GM12878 (cell line): ENCODE measurements at regions not wholly inside any gene's neighbourhood (a gene's known extent, or its start where the extent isn't known, plus 50 kb on each side); places are given as distances from the start of the nearest gene placed in this dataset.
A peak's percentile ranks its signal among the peaks of the same experiment; 100 is the strongest.

Experiments
- BMI1 ChIP-seq: fragments of 450-650 bp; IDR thresholded peaks from 2 replicates; pipeline ENCODE4 v1.6.1; 2016; ENCODE audit warnings: mild to moderate bottlenecking, moderate library complexity, borderline replicate concordance
- CEBPB ChIP-seq, 2 experiments: fragments of 150-350 bp in 1 of 2; IDR thresholded peaks; 2 replicates each; pipeline ENCODE4 v1.6.1; 2012 to 2014; ENCODE audit warnings: low read depth in 2 of 2, low read length in 2 of 2, borderline replicate concordance in 1 of 2, inconsistent platforms in 1 of 2
- DPF2 ChIP-seq: fragments of 450-650 bp; IDR thresholded peaks from 2 replicates; pipeline ENCODE4 v1.6.1; 2017; ENCODE audit warnings: mild to moderate bottlenecking
- IKZF1 ChIP-seq: fragments of 450-650 bp; conservative IDR thresholded peaks from 2 replicates; pipeline ENCODE4 v1.6.1; 2017; ENCODE audit warnings: antibody characterized with exemption, mild to moderate bottlenecking
- NRF1 ChIP-seq: conservative IDR thresholded peaks from 2 replicates; pipeline ENCODE4 v1.6.1; 2011; ENCODE audit warnings: mild to moderate bottlenecking, low read depth, low read length, improper control_type of control experiment
- POLR2AphosphoS2 ChIP-seq: IDR thresholded peaks from 2 replicates; pipeline ENCODE4 v1.6.1; 2011; ENCODE audit warnings: low read depth, mild to moderate bottlenecking, low read length, improper control_type of control experiment, moderate library complexity
- POLR2AphosphoS5 ChIP-seq: IDR thresholded peaks from 2 replicates; pipeline ENCODE4 v1.6.1; 2011; ENCODE audit warnings: mild to moderate bottlenecking, low read length, inconsistent platforms
- RFX5 ChIP-seq: IDR thresholded peaks from 2 replicates; pipeline ENCODE4 v1.6.1; 2011; ENCODE audit warnings: low read depth, low read length, improper control_type of control experiment
- SIX5 ChIP-seq: IDR thresholded peaks from 2 replicates; pipeline ENCODE4 v1.6.1; 2011; ENCODE audit warnings: mild to moderate bottlenecking, low read depth, low read length, moderate library complexity; ENCODE audit not compliant: severe bottlenecking
- TARDBP ChIP-seq: IDR thresholded peaks from 2 replicates; pipeline ENCODE4 v1.6.1; 2016; ENCODE audit warnings: borderline replicate concordance
- TCF3 ChIP-seq: IDR thresholded peaks from 2 replicates; pipeline ENCODE4 v1.6.1; 2012; ENCODE audit warnings: low read depth, mild to moderate bottlenecking, low read length, borderline replicate concordance; ENCODE audit not compliant: insufficient read depth
- TCF7 ChIP-seq: IDR thresholded peaks from 2 replicates; pipeline ENCODE4 v1.6.1; 2014; ENCODE audit warnings: antibody characterized with exemption, borderline replicate concordance
- ZBED1 ChIP-seq: IDR thresholded peaks from 2 replicates; pipeline ENCODE4 v1.6.1; 2016; ENCODE audit warnings: borderline replicate concordance
- ZNF384 ChIP-seq: IDR thresholded peaks from 2 replicates; pipeline ENCODE4 v1.6.1; 2012; ENCODE audit warnings: low read depth, mild to moderate bottlenecking, low read length, improper control_type of control experiment, borderline replicate concordance
- TF ChIP-seq, protein P1 (sequence below): IDR thresholded peaks from 2 replicates; pipeline ENCODE4 v1.6.1; 2011; ENCODE audit warnings: borderline replicate concordance, low read depth, mild to moderate bottlenecking, moderate library complexity, mixed read lengths, low read length; ENCODE audit not compliant: insufficient read depth; ENCODE audit errors: extremely low read length
- TF ChIP-seq, protein P2 (sequence below): IDR thresholded peaks from 2 replicates; pipeline ENCODE4 v1.6.1; 2012; ENCODE audit warnings: low read depth, low read length, improper control_type of control experiment
- TF ChIP-seq, protein P3 (sequence below), 3 experiments: IDR thresholded peaks in 2 of 3; conservative IDR thresholded peaks in 1 of 3; 2 replicates each; pipeline ENCODE4 v1.5.1; 2011; ENCODE audit warnings: low read depth in 3 of 3, low read length in 3 of 3, mild to moderate bottlenecking in 3 of 3, control low read depth in 2 of 3, moderate library complexity in 2 of 3, inconsistent platforms in 1 of 3, mixed read lengths in 1 of 3; ENCODE audit not compliant: control insufficient read depth in 2 of 3, insufficient read depth in 1 of 3; ENCODE audit errors: extremely low read depth in 1 of 3
- TF ChIP-seq, protein P4 (sequence below): fragments of 450-650 bp; IDR thresholded peaks from 2 replicates; pipeline ENCODE4 v1.6.1; 2018; ENCODE audit warnings: borderline replicate concordance, mild to moderate bottlenecking; ENCODE audit not compliant: partially characterized antibody
- TF ChIP-seq, protein P5 (sequence below): IDR thresholded peaks from 2 replicates; pipeline ENCODE4 v1.6.1; 2012; ENCODE audit warnings: low read depth, low read length, improper control_type of control experiment
- TF ChIP-seq, protein P6 (sequence below): IDR thresholded peaks from 2 replicates; pipeline ENCODE4 v1.6.1; 2011; ENCODE audit warnings: low read depth, low read length, improper control_type of control experiment, borderline replicate concordance

DNA sequence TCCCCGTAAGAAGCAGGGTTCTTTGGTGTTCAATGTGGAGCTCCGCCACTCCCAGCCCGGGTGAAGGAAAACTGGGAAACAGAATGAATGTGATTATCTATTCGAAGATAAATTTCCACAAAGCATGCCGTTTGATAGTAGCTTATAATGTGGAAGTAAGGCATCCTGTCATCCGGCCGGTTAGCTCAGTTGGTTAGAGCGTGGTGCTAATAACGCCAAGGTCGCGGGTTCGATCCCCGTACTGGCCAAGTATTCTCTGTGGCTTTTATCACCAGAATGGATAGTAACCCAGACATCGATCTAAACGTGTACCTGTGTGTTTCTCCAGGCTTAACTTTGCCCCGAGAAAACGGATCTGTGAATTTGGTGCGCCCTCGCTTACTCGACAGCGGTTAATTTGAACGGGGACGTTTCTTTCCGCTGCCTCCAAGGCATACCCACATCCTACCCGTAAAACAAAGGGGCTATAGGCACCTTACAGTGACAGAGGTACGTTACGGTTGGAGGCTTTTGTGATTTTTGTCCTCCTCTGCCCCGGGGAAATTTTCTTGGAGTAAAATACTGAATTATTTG is 215.2 kb upstream of the ZNF184 start (continued):
- TF ChIP-seq, protein P1, sequence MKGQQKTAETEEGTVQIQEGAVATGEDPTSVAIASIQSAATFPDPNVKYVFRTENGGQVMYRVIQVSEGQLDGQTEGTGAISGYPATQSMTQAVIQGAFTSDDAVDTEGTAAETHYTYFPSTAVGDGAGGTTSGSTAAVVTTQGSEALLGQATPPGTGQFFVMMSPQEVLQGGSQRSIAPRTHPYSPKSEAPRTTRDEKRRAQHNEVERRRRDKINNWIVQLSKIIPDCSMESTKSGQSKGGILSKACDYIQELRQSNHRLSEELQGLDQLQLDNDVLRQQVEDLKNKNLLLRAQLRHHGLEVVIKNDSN, result no peak
- TF ChIP-seq ZBED1, result peak; percentile 30; the same call in 1 of the 2 replicates
- TF ChIP-seq, protein P2, sequence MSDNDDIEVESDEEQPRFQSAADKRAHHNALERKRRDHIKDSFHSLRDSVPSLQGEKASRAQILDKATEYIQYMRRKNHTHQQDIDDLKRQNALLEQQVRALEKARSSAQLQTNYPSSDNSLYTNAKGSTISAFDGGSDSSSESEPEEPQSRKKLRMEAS, result no peak
- TF ChIP-seq POLR2AphosphoS2, result no peak
- TF ChIP-seq CEBPB (IDR thresholded peaks at IDR 0.05; ENCODE audit: borderline replicate concordance in 1 of 2, low read depth in 2 of 2, low read length in 2 of 2), result no peak
- no peak for TF ChIP-seq TCF3
- TF ChIP-seq, protein P3, sequence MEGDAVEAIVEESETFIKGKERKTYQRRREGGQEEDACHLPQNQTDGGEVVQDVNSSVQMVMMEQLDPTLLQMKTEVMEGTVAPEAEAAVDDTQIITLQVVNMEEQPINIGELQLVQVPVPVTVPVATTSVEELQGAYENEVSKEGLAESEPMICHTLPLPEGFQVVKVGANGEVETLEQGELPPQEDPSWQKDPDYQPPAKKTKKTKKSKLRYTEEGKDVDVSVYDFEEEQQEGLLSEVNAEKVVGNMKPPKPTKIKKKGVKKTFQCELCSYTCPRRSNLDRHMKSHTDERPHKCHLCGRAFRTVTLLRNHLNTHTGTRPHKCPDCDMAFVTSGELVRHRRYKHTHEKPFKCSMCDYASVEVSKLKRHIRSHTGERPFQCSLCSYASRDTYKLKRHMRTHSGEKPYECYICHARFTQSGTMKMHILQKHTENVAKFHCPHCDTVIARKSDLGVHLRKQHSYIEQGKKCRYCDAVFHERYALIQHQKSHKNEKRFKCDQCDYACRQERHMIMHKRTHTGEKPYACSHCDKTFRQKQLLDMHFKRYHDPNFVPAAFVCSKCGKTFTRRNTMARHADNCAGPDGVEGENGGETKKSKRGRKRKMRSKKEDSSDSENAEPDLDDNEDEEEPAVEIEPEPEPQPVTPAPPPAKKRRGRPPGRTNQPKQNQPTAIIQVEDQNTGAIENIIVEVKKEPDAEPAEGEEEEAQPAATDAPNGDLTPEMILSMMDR (IDR thresholded peaks at IDR 0.05 in 2 of 3, conservative IDR thresholded peaks at IDR 0.05 in 1 of 3; ENCODE audit: control insufficient read depth in 2 of 3, extremely low read depth in 1 of 3, insufficient read depth in 1 of 3, low read depth in 3 of 3, low read length in 3 of 3), result no peak
- TF ChIP-seq IKZF1, result peak; percentile 50; the same call in 1 of the 2 replicates
- TF ChIP-seq TARDBP, result peak; percentile 95
- peak; percentile 48; the same call in 1 of the 2 replicates for TF ChIP-seq TCF7
- TF ChIP-seq NRF1, result no peak
- no peak for TF ChIP-seq DPF2
- no peak for TF ChIP-seq POLR2AphosphoS5
- TF ChIP-seq, protein P4, sequence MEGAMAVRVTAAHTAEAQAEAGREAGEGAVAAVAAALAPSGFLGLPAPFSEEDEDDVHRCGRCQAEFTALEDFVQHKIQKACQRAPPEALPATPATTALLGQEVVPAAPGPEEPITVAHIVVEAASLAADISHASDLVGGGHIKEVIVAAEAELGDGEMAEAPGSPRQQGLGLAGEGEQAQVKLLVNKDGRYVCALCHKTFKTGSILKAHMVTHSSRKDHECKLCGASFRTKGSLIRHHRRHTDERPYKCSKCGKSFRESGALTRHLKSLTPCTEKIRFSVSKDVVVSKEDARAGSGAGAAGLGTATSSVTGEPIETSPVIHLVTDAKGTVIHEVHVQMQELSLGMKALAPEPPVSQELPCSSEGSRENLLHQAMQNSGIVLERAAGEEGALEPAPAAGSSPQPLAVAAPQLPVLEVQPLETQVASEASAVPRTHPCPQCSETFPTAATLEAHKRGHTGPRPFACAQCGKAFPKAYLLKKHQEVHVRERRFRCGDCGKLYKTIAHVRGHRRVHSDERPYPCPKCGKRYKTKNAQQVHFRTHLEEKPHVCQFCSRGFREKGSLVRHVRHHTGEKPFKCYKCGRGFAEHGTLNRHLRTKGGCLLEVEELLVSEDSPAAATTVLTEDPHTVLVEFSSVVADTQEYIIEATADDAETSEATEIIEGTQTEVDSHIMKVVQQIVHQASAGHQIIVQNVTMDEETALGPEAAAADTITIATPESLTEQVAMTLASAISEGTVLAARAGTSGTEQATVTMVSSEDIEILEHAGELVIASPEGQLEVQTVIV, result no peak
- TF ChIP-seq, protein P5, sequence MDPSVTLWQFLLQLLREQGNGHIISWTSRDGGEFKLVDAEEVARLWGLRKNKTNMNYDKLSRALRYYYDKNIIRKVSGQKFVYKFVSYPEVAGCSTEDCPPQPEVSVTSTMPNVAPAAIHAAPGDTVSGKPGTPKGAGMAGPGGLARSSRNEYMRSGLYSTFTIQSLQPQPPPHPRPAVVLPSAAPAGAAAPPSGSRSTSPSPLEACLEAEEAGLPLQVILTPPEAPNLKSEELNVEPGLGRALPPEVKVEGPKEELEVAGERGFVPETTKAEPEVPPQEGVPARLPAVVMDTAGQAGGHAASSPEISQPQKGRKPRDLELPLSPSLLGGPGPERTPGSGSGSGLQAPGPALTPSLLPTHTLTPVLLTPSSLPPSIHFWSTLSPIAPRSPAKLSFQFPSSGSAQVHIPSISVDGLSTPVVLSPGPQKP, result no peak
- TF ChIP-seq, protein P6, sequence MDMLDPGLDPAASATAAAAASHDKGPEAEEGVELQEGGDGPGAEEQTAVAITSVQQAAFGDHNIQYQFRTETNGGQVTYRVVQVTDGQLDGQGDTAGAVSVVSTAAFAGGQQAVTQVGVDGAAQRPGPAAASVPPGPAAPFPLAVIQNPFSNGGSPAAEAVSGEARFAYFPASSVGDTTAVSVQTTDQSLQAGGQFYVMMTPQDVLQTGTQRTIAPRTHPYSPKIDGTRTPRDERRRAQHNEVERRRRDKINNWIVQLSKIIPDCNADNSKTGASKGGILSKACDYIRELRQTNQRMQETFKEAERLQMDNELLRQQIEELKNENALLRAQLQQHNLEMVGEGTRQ, result no peak
- no peak for TF ChIP-seq RFX5
- no peak for TF ChIP-seq ZNF384
- no peak for TF ChIP-seq SIX5
- no peak for TF ChIP-seq BMI1
